Ovary (tissue), 7 donors: ENCODE measurements at regions not wholly inside any gene's neighbourhood (a gene's known extent, or its start where the extent isn't known, plus 50 kb on each side); places are given as distances from the start of the nearest gene placed in this dataset.

Experiments used
- DNase-seq, 5 donors: peaks; one replicate each; pipeline ENCODE4 v3.0.0-alpha.2; 2019 to 2020
- H3K27ac ChIP-seq, 2 donors: fragments of 200-600 bp; one replicate each; pipeline versions ENCODE4 v1.5.1 to v1.8.0; 2019 to 2022
- H3K27me3 ChIP-seq: fragments of 200-600 bp; one replicate; pipeline ENCODE4 v1.8.0; 2022
- H3K36me3 ChIP-seq: fragments of 200-600 bp; sonication (generic); one replicate; pipeline ENCODE4 v1.5.1; 2019
- H3K4me1 ChIP-seq: one replicate; pipeline ENCODE4 v1.8.1; 2013; ENCODE audit warnings: mild to moderate bottlenecking, moderate library complexity; ENCODE audit not compliant: insufficient read depth
- H3K4me3 ChIP-seq: fragments of 200-600 bp; sonication (generic); one replicate; pipeline ENCODE4 v1.5.1; 2017
- H3K9me3 ChIP-seq, 2 donors: fragments of 200-600 bp in 1 of 2; sonication (generic) in 1 of 2; one replicate each; pipeline versions ENCODE4 v1.5.1 to v1.8.1; 2013 to 2019; ENCODE audit warnings: mild to moderate bottlenecking in 1 of 2, moderate library complexity in 1 of 2
- EP300 ChIP-seq: sonication (generic); formaldehyde crosslinking; IDR thresholded peaks from one replicate; pipeline ENCODE4 v1.6.1; 2017; ENCODE audit warnings: antibody characterized with exemption
- POLR2A ChIP-seq: fragments of 450-650 bp; IDR thresholded peaks from one replicate; pipeline ENCODE4 v1.6.1; 2017; ENCODE audit warnings: antibody characterized with exemption, mild to moderate bottlenecking, moderate library complexity
- WGBS, 3 donors: extraction: QIAGEN DNeasy Blood & Tissue Kit in 1 of 3; methylation state at CpG; one replicate each; pipeline versions ENCODE4 v1.1.5 to v1.1.7; 2013 to 2017; 5-methylcytosine and 5-hydroxymethylcytosine counted together
- intact Hi-C, 4 donors: fragments of 100-400 bp; cut with DNase I; formaldehyde crosslinking; loops; one replicate each; pipeline versions ENCODE4 v1.11.0 to v1.15.1; 2022 to 2023
- TF ChIP-seq, protein P1 (sequence below), 3 donors: fragments of 450-650 bp in 2 of 3; fragments of 200-600 bp in 1 of 3; IDR thresholded peaks; one replicate each; pipeline versions ENCODE4 v1.5.1 to v1.8.0; 2016 to 2022; ENCODE audit warnings: antibody characterized with exemption in 3 of 3, mild to moderate bottlenecking in 1 of 3
- donor health status: DM: no; HTN: no; CAD: no; lungs with moderate emphysema.
- donor health status: DM: no; HTN: no; CAD: no.
- donor health status: Bipolar disorder and iron deficiency.
- donor health status: DM: no; HTN: no; CAD: no.
- donor health status: DM: yes; HTN: yes; CAD: no.

DNA sequence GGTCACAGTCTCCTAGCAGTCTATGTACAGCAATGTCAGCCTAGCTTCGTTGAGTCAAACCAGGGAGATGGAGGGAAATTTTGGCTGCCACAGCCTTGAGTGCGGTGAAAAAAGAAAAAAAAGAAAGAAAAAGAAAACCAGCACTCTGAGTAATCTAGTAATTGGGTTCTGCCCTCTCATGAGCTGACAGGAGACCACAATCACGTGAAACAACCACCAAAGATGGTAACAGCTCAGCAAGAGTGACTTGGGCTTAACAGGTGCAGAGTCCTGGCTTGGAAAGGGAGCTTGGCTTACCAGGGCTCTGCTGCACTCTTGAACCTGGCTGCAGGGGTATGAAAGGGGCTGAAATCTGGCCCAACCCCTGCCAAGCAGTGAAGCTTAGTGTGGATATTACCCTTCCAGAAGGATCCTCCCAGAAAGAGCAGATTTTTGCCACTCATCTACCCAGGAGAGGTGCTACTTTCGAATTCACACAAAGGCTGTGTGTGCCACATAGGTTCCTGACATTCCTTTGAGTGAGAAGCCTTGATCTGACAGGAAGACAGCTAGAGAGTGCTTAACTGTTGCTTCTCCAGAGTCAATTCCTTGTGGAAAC is 350.3 kb downstream of the PTTG2 start:
- Histone ChIP-seq H3K4me1 (no peaks in the 10 kb centered on the region), H3K36me3 (no peaks in the 10 kb centered on the region), H3K27me3 (no peaks in the 10 kb centered on the region), H3K9me3 (no peaks in the 10 kb centered on the region), H3K4me3 (no peak overlapping the region), H3K27ac (no peak overlapping the region)
- no peak for DNase-seq
- intact Hi-C loops: loop anchor here in 3 of 4 donors (10.0 kb wide), 2 partner anchors 126 to 236 kb away; no protein-coding TSS in a partner anchor
- 72 to 82% (median 78%) methylated on average over 4 of the region's 4 CpGs for WGBS, 3 donors
- TF ChIP-seq POLR2A (no peak), EP300 (no peak)
- TF ChIP-seq, protein P1, sequence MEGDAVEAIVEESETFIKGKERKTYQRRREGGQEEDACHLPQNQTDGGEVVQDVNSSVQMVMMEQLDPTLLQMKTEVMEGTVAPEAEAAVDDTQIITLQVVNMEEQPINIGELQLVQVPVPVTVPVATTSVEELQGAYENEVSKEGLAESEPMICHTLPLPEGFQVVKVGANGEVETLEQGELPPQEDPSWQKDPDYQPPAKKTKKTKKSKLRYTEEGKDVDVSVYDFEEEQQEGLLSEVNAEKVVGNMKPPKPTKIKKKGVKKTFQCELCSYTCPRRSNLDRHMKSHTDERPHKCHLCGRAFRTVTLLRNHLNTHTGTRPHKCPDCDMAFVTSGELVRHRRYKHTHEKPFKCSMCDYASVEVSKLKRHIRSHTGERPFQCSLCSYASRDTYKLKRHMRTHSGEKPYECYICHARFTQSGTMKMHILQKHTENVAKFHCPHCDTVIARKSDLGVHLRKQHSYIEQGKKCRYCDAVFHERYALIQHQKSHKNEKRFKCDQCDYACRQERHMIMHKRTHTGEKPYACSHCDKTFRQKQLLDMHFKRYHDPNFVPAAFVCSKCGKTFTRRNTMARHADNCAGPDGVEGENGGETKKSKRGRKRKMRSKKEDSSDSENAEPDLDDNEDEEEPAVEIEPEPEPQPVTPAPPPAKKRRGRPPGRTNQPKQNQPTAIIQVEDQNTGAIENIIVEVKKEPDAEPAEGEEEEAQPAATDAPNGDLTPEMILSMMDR (IDR thresholded peaks at IDR 0.05): no peak

DNA sequence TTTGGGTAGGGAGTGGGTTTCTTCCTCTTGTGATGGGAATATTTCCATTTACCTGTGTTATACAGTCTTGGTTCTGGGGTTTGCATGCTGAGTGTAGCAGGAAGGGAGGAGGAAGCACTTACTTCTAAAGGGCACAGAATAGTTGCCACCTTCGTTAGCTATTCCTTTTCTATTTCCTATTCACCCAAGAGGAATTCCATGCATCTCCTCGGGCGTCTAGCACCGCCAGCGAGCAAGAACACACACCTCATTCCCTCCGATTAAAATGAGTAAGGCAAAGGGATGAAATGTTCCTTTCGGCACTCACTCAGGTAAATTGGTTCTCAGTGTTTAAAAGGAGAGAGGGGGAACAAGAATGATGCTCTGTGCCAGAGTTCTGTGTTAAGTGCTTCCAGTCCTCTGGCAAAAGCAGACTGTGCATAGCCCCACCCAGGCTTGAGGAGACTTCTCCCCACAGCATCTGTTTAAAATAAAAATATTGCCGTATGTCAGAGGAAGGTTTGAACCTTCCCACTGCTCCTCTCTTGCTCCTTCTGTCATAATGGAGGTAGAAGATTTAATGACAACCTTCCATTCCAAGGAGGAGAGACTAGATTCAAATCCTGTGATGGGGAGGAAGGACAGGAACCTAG is 351.4 kb downstream of the PTTG2 start:
- TF ChIP-seq, protein P1 (IDR thresholded peaks at IDR 0.05): no peak
- TF ChIP-seq POLR2A (no peak), EP300 (no peak)
- Histone ChIP-seq H3K36me3 (no peaks in the 10 kb centered on the region), H3K4me1 (no peaks in the 10 kb centered on the region), H3K4me3 (no peak overlapping the region), H3K27ac (no peak overlapping the region), H3K27me3 (no peaks in the 10 kb centered on the region), H3K9me3 (no peaks in the 10 kb centered on the region)
- intact Hi-C loops: loop anchor here in 3 of 4 donors (10.0 kb wide), 2 partner anchors 127 to 237 kb away; no protein-coding TSS in a partner anchor
- 90 to 91% (median 91%) methylated on average over 8 of the region's 8 CpGs for WGBS, 3 donors
- no peak for DNase-seq

DNA sequence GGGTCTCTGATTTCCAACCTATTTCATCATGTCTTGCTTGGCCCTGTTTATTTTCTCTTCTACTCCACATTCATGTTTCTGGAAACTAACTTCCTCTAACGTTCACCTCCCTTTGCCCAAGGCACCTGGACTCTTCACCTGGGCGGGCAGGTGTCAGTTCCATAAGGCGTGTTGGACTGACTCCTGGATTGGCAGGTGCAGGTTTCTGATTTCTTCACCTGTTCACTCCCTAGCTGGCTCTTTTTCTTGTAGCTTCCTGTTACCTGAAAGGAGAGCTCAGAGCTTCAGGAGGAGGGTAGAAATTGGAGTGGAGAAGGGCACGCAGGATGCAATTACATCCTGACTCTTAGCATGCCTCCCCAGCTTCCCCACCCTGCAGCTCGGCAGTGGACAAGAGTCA is 350.8 kb upstream of the KLF3 start:
- peaks cover 2% of the 10 kb centered on the region for H3K4me1 ChIP-seq
- intact Hi-C loops: loop anchor here in 3 of 4 donors (10.0 kb wide), 2 partner anchors 128 to 238 kb away; no protein-coding TSS in a partner anchor
- H3K4me3 ChIP-seq: no peak overlapping the region
- WGBS, 3 donors: 86 to 91% (median 87%) methylated on average over 5 of the region's 5 CpGs
- TF ChIP-seq POLR2A (no peak), EP300 (no peak)
- TF ChIP-seq, protein P1 (IDR thresholded peaks at IDR 0.05): no peak
- no peaks in the 10 kb centered on the region for H3K27me3 ChIP-seq
- no peaks in the 10 kb centered on the region for H3K36me3 ChIP-seq
- H3K9me3 ChIP-seq: no peaks in the 10 kb centered on the region
- H3K27ac ChIP-seq: no peak overlapping the region
- DNase-seq: no peak

DNA sequence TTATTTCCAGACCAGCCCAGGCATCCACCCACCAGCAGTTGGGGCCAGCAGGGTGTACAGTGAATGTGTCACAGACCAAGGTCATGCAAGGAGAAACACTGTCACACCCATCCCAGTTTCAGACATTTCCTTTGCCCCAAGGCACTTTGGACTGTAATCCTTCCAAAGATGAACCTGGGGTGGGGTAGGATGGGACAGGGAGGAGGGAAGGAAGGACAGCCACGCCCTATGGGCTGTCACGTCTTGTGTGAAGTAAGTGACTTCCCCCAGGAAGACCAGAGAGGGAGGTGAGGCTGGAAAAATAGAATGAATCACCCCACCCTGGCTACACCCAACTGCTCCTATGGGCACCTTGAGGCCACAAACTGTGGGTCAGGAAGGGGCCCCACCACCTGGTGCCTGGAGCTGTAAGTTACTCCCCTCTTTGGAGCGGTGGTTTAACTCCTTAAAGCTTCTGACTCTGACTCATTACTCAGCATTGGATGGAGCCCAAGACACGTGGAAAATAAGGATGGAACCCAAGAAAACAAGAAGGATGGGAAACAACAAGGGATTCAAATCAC is 349.9 kb upstream of the KLF3 start:
- 58 to 61% (median 59%) methylated on average over 4 of the region's 4 CpGs for WGBS, 3 donors
- TF ChIP-seq POLR2A (no peak), EP300 (no peak)
- TF ChIP-seq, protein P1 (IDR thresholded peaks at IDR 0.05): no peak
- Histone ChIP-seq H3K4me1 (peaks cover 4% of the 10 kb centered on the region), H3K4me3 (no peak overlapping the region), H3K27me3 (no peaks in the 10 kb centered on the region), H3K27ac (no peak overlapping the region), H3K9me3 (no peaks in the 10 kb centered on the region), H3K36me3 (no peaks in the 10 kb centered on the region)
- DNase-seq: no peak
- intact Hi-C loops: loop anchor here in 3 of 4 donors (10.0 kb wide), 2 partner anchors 129 to 239 kb away; no protein-coding TSS in a partner anchor
